ENCODE measurements at regions not wholly inside any gene's neighbourhood (a gene's known extent, or its start where the extent isn't known, plus 50 kb on each side); places are given as distances from the start of the nearest gene placed in this dataset.

GRCh38 chr6:11294228-11294627 lies 61.8 kb upstream of the NEDD9 start:
- Histone ChIP-seq H3K27ac (ENCODE audit: extremely low read length, insufficient read depth, low read length) (no peak overlapping the region), H3K9ac (ENCODE audit: insufficient read depth, low read depth, low read length) (no peak overlapping the region), H3K79me2 (ENCODE audit: insufficient read depth, low read length) (no peaks in the 10 kb centered on the region), H3K27me3 (ENCODE audit: control insufficient read depth in 1 of 2, insufficient read depth in 2 of 2, low read length in 2 of 2) (no peaks in the 10 kb centered on the region), H3K4me3 (replicated peaks in 1 of 3; ENCODE audit: insufficient read depth in 1 of 3, low read depth in 2 of 3, low read length in 3 of 3) (no peak overlapping the region), H3K9me3 (ENCODE audit: low read length) (peaks cover 15% of the 10 kb centered on the region), H3K4me1 (ENCODE audit: insufficient read depth, low read length) (peaks cover 50% of the 10 kb centered on the region), H3K4me2 (ENCODE audit: low read depth, low read length) (no peak overlapping the region), H2AFZ (ENCODE audit: low read length) (no peak overlapping the region), H3K36me3 (replicated peaks in 1 of 2; ENCODE audit: control insufficient read depth in 1 of 2, insufficient read depth in 2 of 2, low read length in 2 of 2) (no peaks in the 10 kb centered on the region), H4K20me1 (ENCODE audit: insufficient read depth, low read length) (no peaks in the 10 kb centered on the region)
- TF ChIP-seq PLSCR1 (CRISPR knock-in tag; IDR thresholded peaks at IDR 0.05; ENCODE audit: borderline replicate concordance) = no peak
- TF ChIP-seq ZEB1 (IDR thresholded peaks at IDR 0.05; ENCODE audit: insufficient replicate concordance, low read depth) = no peak
- no peak for TF ChIP-seq ZNF121 (CRISPR knock-in tag; IDR thresholded peaks at IDR 0.05)
- no peak for TF ChIP-seq ARNT (IDR thresholded peaks at IDR 0.05)
- no peak for TF ChIP-seq JARID2 (CRISPR knock-in tag; IDR thresholded peaks at IDR 0.05; ENCODE audit: insufficient replicate concordance)
- no peak for TF ChIP-seq SRSF1 (optimal IDR thresholded peaks at IDR 0.05; ENCODE audit: low read depth, low read length)
- TF ChIP-seq BRD4 (CRISPR knock-in tag; IDR thresholded peaks at IDR 0.05) = no peak
- TF ChIP-seq SNAPC2 (CRISPR knock-in tag; IDR thresholded peaks at IDR 0.05) = no peak
- no peak for TF ChIP-seq SMARCE1 (IDR thresholded peaks at IDR 0.05; ENCODE audit: borderline replicate concordance)
- no peak for TF ChIP-seq ZNF430 (CRISPR knock-in tag; IDR thresholded peaks at IDR 0.05)
- no peak for TF ChIP-seq CCDC6 (CRISPR knock-in tag; IDR thresholded peaks at IDR 0.05)
- no peak for TF ChIP-seq CENPX (CRISPR knock-in tag; IDR thresholded peaks at IDR 0.05)
- no peak for TF ChIP-seq SIX4 (CRISPR knock-in tag; IDR thresholded peaks at IDR 0.05)
- no peak for TF ChIP-seq GZF1 (CRISPR knock-in tag; IDR thresholded peaks at IDR 0.05)
- FAIRE-seq = no peak
- ATAC-seq = no peak
- 94% methylated on average over 3 of the region's 3 CpGs for WGBS (ENCODE audit: low lambda C conversion rate)
- intact Hi-C loops (cut with micrococcal nuclease; ENCODE audit: unreplicated experiment) = no loop called here
- ChIA-PET POLR2A (no interaction called here), CTCF (ENCODE audit: low intra/inter-chr PET ratio, low total read pairs) (no interaction called here)
- no peak for DNase-seq (ENCODE audit: low spot score)
- in situ Hi-C loops (cut with HindIII; ENCODE audit: extremely low pct_ligation_motif_present, low pct_unique_long_range_greater_than_20kb) = no loop called here
- no TSS peak for BruUV-seq (replicated peaks)

All from HepG2 (cell line).